ENCODE measurements at regions not wholly inside any gene's neighbourhood (a gene's known extent, or its start where the extent isn't known, plus 50 kb on each side); places are given as distances from the start of the nearest gene placed in this dataset.

- Histone ChIP-seq H4K20me1 (ENCODE audit: insufficient read depth, low read length) (no peaks in the 10 kb centered on the region), H3K79me2 (ENCODE audit: low read length) (no peaks in the 10 kb centered on the region), H3K4me1 (ENCODE audit: low read length) (peaks cover 4% of the 10 kb centered on the region), H3K36me3 (replicated peaks; ENCODE audit: low read depth, low read length) (no peaks in the 10 kb centered on the region), H3K4me3 (ENCODE audit: low read length) (no peak overlapping the region), H2AFZ (ENCODE audit: low read depth, low read length) (no peak overlapping the region), H3K9me3 (ENCODE audit: insufficient read depth, low read length) (no peaks in the 10 kb centered on the region), H3K4me2 (ENCODE audit: low read length) (no peak overlapping the region), H3K27me3 (ENCODE audit: low read depth, low read length) (no peaks in the 10 kb centered on the region), H3K9ac (ENCODE audit: low read length) (no peak overlapping the region), H3K27ac (ENCODE audit: low read length) (no peak overlapping the region)
- no peak for TF ChIP-seq EZH2phosphoT487 (IDR thresholded peaks at IDR 0.05; ENCODE audit: low read depth)
- TF ChIP-seq CTCF (IDR thresholded peaks at IDR 0.05; ENCODE audit: low read depth, low read length): no peak
Observed at GRCh38 chr10:105756386-105756785, 1115.3 kb downstream of the SORCS3 start.

GRCh38 chr10:105751688-105752087 is 1110.6 kb downstream of the SORCS3 start:
- Histone ChIP-seq H3K4me1 (ENCODE audit: low read length) (no peaks in the 10 kb centered on the region), H3K36me3 (replicated peaks; ENCODE audit: low read depth, low read length) (no peaks in the 10 kb centered on the region), H3K9ac (ENCODE audit: low read length) (no peak overlapping the region), H3K27ac (ENCODE audit: low read length) (no peak overlapping the region), H3K4me2 (ENCODE audit: low read length) (no peak overlapping the region), H4K20me1 (ENCODE audit: insufficient read depth, low read length) (no peaks in the 10 kb centered on the region), H3K9me3 (ENCODE audit: insufficient read depth, low read length) (no peaks in the 10 kb centered on the region), H3K4me3 (ENCODE audit: low read length) (no peak overlapping the region), H2AFZ (ENCODE audit: low read depth, low read length) (no peak overlapping the region), H3K27me3 (ENCODE audit: low read depth, low read length) (no peaks in the 10 kb centered on the region), H3K79me2 (ENCODE audit: low read length) (no peaks in the 10 kb centered on the region)
- TF ChIP-seq EZH2phosphoT487 (IDR thresholded peaks at IDR 0.05; ENCODE audit: low read depth) (no peak), CTCF (IDR thresholded peaks at IDR 0.05; ENCODE audit: low read depth, low read length) (no peak)

GRCh38 chr10:105745596-105746148 is 1104.6 kb downstream of the SORCS3 start:
- Histone ChIP-seq H3K9ac (ENCODE audit: low read length) (no peak overlapping the region), H3K79me2 (ENCODE audit: low read length) (no peaks in the 10 kb centered on the region), H3K9me3 (ENCODE audit: insufficient read depth, low read length) (no peaks in the 10 kb centered on the region), H3K4me2 (ENCODE audit: low read length) (no peak overlapping the region), H3K4me3 (ENCODE audit: low read length) (no peak overlapping the region), H4K20me1 (ENCODE audit: insufficient read depth, low read length) (no peaks in the 10 kb centered on the region), H3K27me3 (ENCODE audit: low read depth, low read length) (no peaks in the 10 kb centered on the region), H3K27ac (ENCODE audit: low read length) (no peak overlapping the region), H3K36me3 (replicated peaks; ENCODE audit: low read depth, low read length) (no peaks in the 10 kb centered on the region), H2AFZ (ENCODE audit: low read depth, low read length) (no peak overlapping the region), H3K4me1 (ENCODE audit: low read length) (no peaks in the 10 kb centered on the region)
- no peak for TF ChIP-seq EZH2phosphoT487 (IDR thresholded peaks at IDR 0.05; ENCODE audit: low read depth)
- no peak for TF ChIP-seq CTCF (IDR thresholded peaks at IDR 0.05; ENCODE audit: low read depth, low read length)

GRCh38 chr10:105743343-105744056 is 1102.4 kb downstream of the SORCS3 start:
- no peak for TF ChIP-seq EZH2phosphoT487 (IDR thresholded peaks at IDR 0.05; ENCODE audit: low read depth)
- no peak for TF ChIP-seq CTCF (IDR thresholded peaks at IDR 0.05; ENCODE audit: low read depth, low read length)
- Histone ChIP-seq H3K9me3 (ENCODE audit: insufficient read depth, low read length) (no peaks in the 10 kb centered on the region), H3K4me3 (ENCODE audit: low read length) (no peak overlapping the region), H3K27me3 (ENCODE audit: low read depth, low read length) (no peaks in the 10 kb centered on the region), H3K4me2 (ENCODE audit: low read length) (no peak overlapping the region), H3K4me1 (ENCODE audit: low read length) (no peaks in the 10 kb centered on the region), H3K79me2 (ENCODE audit: low read length) (no peaks in the 10 kb centered on the region), H3K36me3 (replicated peaks; ENCODE audit: low read depth, low read length) (no peaks in the 10 kb centered on the region), H2AFZ (ENCODE audit: low read depth, low read length) (no peak overlapping the region), H3K9ac (ENCODE audit: low read length) (no peak overlapping the region), H4K20me1 (ENCODE audit: insufficient read depth, low read length) (no peaks in the 10 kb centered on the region), H3K27ac (ENCODE audit: low read length) (no peak overlapping the region)

All from OCI-LY3 (cell line).